ENCODE measurements at regions not wholly inside any gene's neighbourhood (a gene's known extent, or its start where the extent isn't known, plus 50 kb on each side); places are given as distances from the start of the nearest gene placed in this dataset.

DNA sequence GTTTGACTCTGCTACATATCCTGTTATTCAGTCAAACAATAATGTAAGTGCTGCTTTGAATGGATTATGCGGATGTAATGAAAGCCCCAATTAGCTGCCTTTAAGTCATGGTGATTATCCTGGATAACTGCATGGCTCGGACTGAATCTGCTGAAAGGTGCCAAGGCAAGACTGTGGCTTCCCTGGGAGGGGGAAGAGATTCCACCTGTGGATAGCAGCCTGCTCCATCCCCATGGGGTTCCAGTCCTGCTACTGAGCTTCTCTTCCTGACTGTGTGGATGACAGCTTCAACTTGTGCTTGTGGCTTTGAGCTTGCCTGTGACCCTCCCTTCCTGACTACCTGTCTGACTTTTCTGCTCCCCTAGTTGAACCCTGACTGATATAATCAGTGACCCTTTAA is 540.0 kb upstream of the GYPC start:
- no peak for TF ChIP-seq CTCF (conservative IDR thresholded peaks at IDR 0.05; ENCODE audit: low read depth, low read length)
- no peak for TF ChIP-seq EZH2 (IDR thresholded peaks at IDR 0.05; ENCODE audit: borderline replicate concordance, low read depth, low read length, poor library complexity, severe bottlenecking)
